ENCODE measurements at regions not wholly inside any gene's neighbourhood (a gene's known extent, or its start where the extent isn't known, plus 50 kb on each side); places are given as distances from the start of the nearest gene placed in this dataset.
"Not testable (repeated sequence)": the region's sequence is repeated elsewhere in the genome, so short reads cannot be mapped to it uniquely, and the experiment has no call there.

- no peak overlapping the region for H2BK15ac ChIP-seq (ENCODE audit: low read depth, poor library complexity, severe bottlenecking)
- no peaks in the 10 kb centered on the region for H3K9me3 ChIP-seq (ENCODE audit: control insufficient read depth, low read length)
- no peak overlapping the region for H3K18ac ChIP-seq (ENCODE audit: low read depth in 1 of 2, low read length in 2 of 2)
- H3K27me3 ChIP-seq (ENCODE audit: control insufficient read depth in 1 of 2, insufficient read depth in 1 of 2, low read length in 2 of 2): no peaks in the 10 kb centered on the region
- no peaks in the 10 kb centered on the region for H3K4me1 ChIP-seq (ENCODE audit: control insufficient read depth, insufficient read depth, low read depth, low read length)
- no peak overlapping the region for H3K4ac ChIP-seq (ENCODE audit: low read depth in 1 of 2, low read length in 2 of 2)
- H3K36me3 ChIP-seq (ENCODE audit: control insufficient read depth in 1 of 2, insufficient read depth in 2 of 2, low read depth in 1 of 2, low read length in 2 of 2): no peaks in the 10 kb centered on the region
- H2AFZ ChIP-seq (ENCODE audit: low read depth, low read length): no peak overlapping the region
- 83% methylated on average over 1 of the region's 1 CpG for WGBS
- no peak overlapping the region for H3K4me2 ChIP-seq (ENCODE audit: low read length, poor library complexity, severe bottlenecking)
- no peak overlapping the region for H2BK120ac ChIP-seq (ENCODE audit: low read depth, low read length)
- no peak overlapping the region for H3K27ac ChIP-seq (ENCODE audit: low read length, poor library complexity, severe bottlenecking)
- no peaks in the 10 kb centered on the region for H3K79me1 ChIP-seq (replicated peaks; ENCODE audit: low read length, poor library complexity, severe bottlenecking)
- H2AK5ac ChIP-seq (ENCODE audit: low read length, severe bottlenecking): no peak overlapping the region
- H2BK5ac ChIP-seq (ENCODE audit: low read depth, low read length, poor library complexity, severe bottlenecking): no peak overlapping the region
- no peak overlapping the region for H3K14ac ChIP-seq (ENCODE audit: low read length in 2 of 2)
- no peak overlapping the region for H2BK12ac ChIP-seq (ENCODE audit: low read length in 2 of 2)
- DNase-seq: no peak
- H4K8ac ChIP-seq (ENCODE audit: low read length): no peak overlapping the region
- H3K9ac ChIP-seq (ENCODE audit: low read length): no peak overlapping the region
- no peak overlapping the region for H3K4me3 ChIP-seq (ENCODE audit: insufficient read depth in 1 of 2, low read depth in 1 of 2, low read length in 2 of 2)
- H4K91ac ChIP-seq (ENCODE audit: low read length): no peak overlapping the region
- H3K23ac ChIP-seq (ENCODE audit: low read length in 2 of 2): no peak overlapping the region
These were observed 300.7 kb downstream of the SEC16B start for GRCh38 chr1:177669161-177669560.

- Histone ChIP-seq H3K4me3 (ENCODE audit: insufficient read depth in 1 of 2, low read depth in 1 of 2, low read length in 2 of 2) (no peak overlapping the region), H4K91ac (ENCODE audit: low read length) (no peak overlapping the region), H3K23ac (ENCODE audit: low read length in 2 of 2) (no peak overlapping the region), H3K4me1 (ENCODE audit: control insufficient read depth, insufficient read depth, low read depth, low read length) (no peaks in the 10 kb centered on the region), H3K79me1 (replicated peaks; ENCODE audit: low read length, poor library complexity, severe bottlenecking) (no peaks in the 10 kb centered on the region), H2BK15ac (ENCODE audit: low read depth, poor library complexity, severe bottlenecking) (no peak overlapping the region), H3K27me3 (ENCODE audit: control insufficient read depth in 1 of 2, insufficient read depth in 1 of 2, low read length in 2 of 2) (no peaks in the 10 kb centered on the region), H3K27ac (ENCODE audit: low read length, poor library complexity, severe bottlenecking) (no peak overlapping the region), H3K14ac (ENCODE audit: low read length in 2 of 2) (no peak overlapping the region), H3K18ac (ENCODE audit: low read depth in 1 of 2, low read length in 2 of 2) (no peak overlapping the region), H3K9ac (ENCODE audit: low read length) (no peak overlapping the region), H3K9me3 (ENCODE audit: control insufficient read depth, low read length) (no peaks in the 10 kb centered on the region), H3K36me3 (ENCODE audit: control insufficient read depth in 1 of 2, insufficient read depth in 2 of 2, low read depth in 1 of 2, low read length in 2 of 2) (no peaks in the 10 kb centered on the region), H4K8ac (ENCODE audit: low read length) (no peak overlapping the region), H2BK120ac (ENCODE audit: low read depth, low read length) (no peak overlapping the region), H2AFZ (ENCODE audit: low read depth, low read length) (no peak overlapping the region), H3K4me2 (ENCODE audit: low read length, poor library complexity, severe bottlenecking) (no peak overlapping the region), H2BK5ac (ENCODE audit: low read depth, low read length, poor library complexity, severe bottlenecking) (no peak overlapping the region), H2AK5ac (ENCODE audit: low read length, severe bottlenecking) (no peak overlapping the region), H2BK12ac (ENCODE audit: low read length in 2 of 2) (no peak overlapping the region), H3K4ac (ENCODE audit: low read depth in 1 of 2, low read length in 2 of 2) (no peak overlapping the region)
- DNase-seq: no peak
- WGBS: 56% methylated on average over 2 of the region's 2 CpGs
These were observed 303.9 kb downstream of the SEC16B start for GRCh38 chr1:177665935-177666334.

GRCh38 chr1:177664742-177665141, 305.1 kb downstream of the SEC16B start:
- not testable (repeated sequence) for H3K4me2 ChIP-seq (ENCODE audit: low read length, poor library complexity, severe bottlenecking); H3K9ac ChIP-seq (ENCODE audit: low read length); H4K8ac ChIP-seq (ENCODE audit: low read length); H2BK5ac ChIP-seq (ENCODE audit: low read depth, low read length, poor library complexity, severe bottlenecking); H2AK5ac ChIP-seq (ENCODE audit: low read length, severe bottlenecking); H3K4ac ChIP-seq (ENCODE audit: low read depth in 1 of 2, low read length in 2 of 2); H2BK12ac ChIP-seq (ENCODE audit: low read length in 2 of 2); H3K9me3 ChIP-seq (ENCODE audit: control insufficient read depth, low read length); H2AFZ ChIP-seq (ENCODE audit: low read depth, low read length); H3K23ac ChIP-seq (ENCODE audit: low read length in 2 of 2); DNase-seq; H2BK15ac ChIP-seq (ENCODE audit: low read depth, poor library complexity, severe bottlenecking); H3K18ac ChIP-seq (ENCODE audit: low read depth in 1 of 2, low read length in 2 of 2); H3K14ac ChIP-seq (ENCODE audit: low read length in 2 of 2); H3K4me1 ChIP-seq (ENCODE audit: control insufficient read depth, insufficient read depth, low read depth, low read length); H3K27me3 ChIP-seq (ENCODE audit: control insufficient read depth in 1 of 2, insufficient read depth in 1 of 2, low read length in 2 of 2); H3K79me1 ChIP-seq (replicated peaks; ENCODE audit: low read length, poor library complexity, severe bottlenecking); H4K91ac ChIP-seq (ENCODE audit: low read length); H3K36me3 ChIP-seq (ENCODE audit: control insufficient read depth in 1 of 2, insufficient read depth in 2 of 2, low read depth in 1 of 2, low read length in 2 of 2); H3K27ac ChIP-seq (ENCODE audit: low read length, poor library complexity, severe bottlenecking); H3K4me3 ChIP-seq (ENCODE audit: insufficient read depth in 1 of 2, low read depth in 1 of 2, low read length in 2 of 2); H2BK120ac ChIP-seq (ENCODE audit: low read depth, low read length)
- WGBS: 92% methylated on average over 3 of the region's 4 CpGs

GRCh38 chr1:177660188-177660587, 309.7 kb downstream of the SEC16B start:
- H2AK5ac ChIP-seq (ENCODE audit: low read length, severe bottlenecking): no peak overlapping the region
- H3K36me3 ChIP-seq (ENCODE audit: control insufficient read depth in 1 of 2, insufficient read depth in 2 of 2, low read depth in 1 of 2, low read length in 2 of 2): no peaks in the 10 kb centered on the region
- no peaks in the 10 kb centered on the region for H3K4me1 ChIP-seq (ENCODE audit: control insufficient read depth, insufficient read depth, low read depth, low read length)
- H2BK120ac ChIP-seq (ENCODE audit: low read depth, low read length): no peak overlapping the region
- no peak overlapping the region for H3K23ac ChIP-seq (ENCODE audit: low read length in 2 of 2)
- no peak overlapping the region for H3K4ac ChIP-seq (ENCODE audit: low read depth in 1 of 2, low read length in 2 of 2)
- no peak overlapping the region for H3K18ac ChIP-seq (ENCODE audit: low read depth in 1 of 2, low read length in 2 of 2)
- no peak overlapping the region for H4K8ac ChIP-seq (ENCODE audit: low read length)
- 87% methylated on average over 5 of the region's 5 CpGs for WGBS
- H2AFZ ChIP-seq (ENCODE audit: low read depth, low read length): no peak overlapping the region
- H3K4me2 ChIP-seq (ENCODE audit: low read length, poor library complexity, severe bottlenecking): no peak overlapping the region
- no peaks in the 10 kb centered on the region for H3K9me3 ChIP-seq (ENCODE audit: control insufficient read depth, low read length)
- DNase-seq: no peak
- no peak overlapping the region for H2BK5ac ChIP-seq (ENCODE audit: low read depth, low read length, poor library complexity, severe bottlenecking)
- H3K9ac ChIP-seq (ENCODE audit: low read length): no peak overlapping the region
- H3K27me3 ChIP-seq (ENCODE audit: control insufficient read depth in 1 of 2, insufficient read depth in 1 of 2, low read length in 2 of 2): no peaks in the 10 kb centered on the region
- no peaks in the 10 kb centered on the region for H3K79me1 ChIP-seq (replicated peaks; ENCODE audit: low read length, poor library complexity, severe bottlenecking)
- H2BK15ac ChIP-seq (ENCODE audit: low read depth, poor library complexity, severe bottlenecking): no peak overlapping the region
- no peak overlapping the region for H4K91ac ChIP-seq (ENCODE audit: low read length)
- H3K27ac ChIP-seq (ENCODE audit: low read length, poor library complexity, severe bottlenecking): no peak overlapping the region
- no peak overlapping the region for H2BK12ac ChIP-seq (ENCODE audit: low read length in 2 of 2)
- H3K14ac ChIP-seq (ENCODE audit: low read length in 2 of 2): no peak overlapping the region
- no peak overlapping the region for H3K4me3 ChIP-seq (ENCODE audit: insufficient read depth in 1 of 2, low read depth in 1 of 2, low read length in 2 of 2)

Measured in mesenchymal stem cell (in vitro differentiated cells and primary cell).